MM.1S (cell line): ENCODE measurements at regions not wholly inside any gene's neighbourhood (a gene's known extent, or its start where the extent isn't known, plus 50 kb on each side); places are given as distances from the start of the nearest gene placed in this dataset.

Source experiments
- CTCF ChIP-seq: fragments of 300-600 bp; sonication (generic); IDR thresholded peaks from 2 replicates; pipeline ENCODE4 v1.5.1; 2016; ENCODE audit warnings: antibody characterized with exemption, low read length, mixed read lengths
- EZH2 ChIP-seq: fragments of 300-600 bp; sonication (generic); optimal IDR thresholded peaks from 2 replicates; pipeline ENCODE3; 2017; ENCODE audit warnings: low read depth, mild to moderate bottlenecking, antibody characterized with exemption, low read length, mixed read lengths

- no peak for TF ChIP-seq CTCF
- TF ChIP-seq EZH2, result no peak
Observed at GRCh38 chr2:47655563-47655880, 84.7 kb upstream of the KCNK12 start.
